Central memory CD8-positive, alpha-beta T cell (primary cell): ENCODE measurements at regions not wholly inside any gene's neighbourhood (a gene's known extent, or its start where the extent isn't known, plus 50 kb on each side); places are given as distances from the start of the nearest gene placed in this dataset.

ENCODE experiments used
- ATAC-seq: fragments of 150-1000 bp; cut with Tn5 transposase; replicated peaks from 2 replicates; pipeline ENCODE4 v1.10.0; 2022; ENCODE audit warnings: mild to moderate bottlenecking, moderate FRiP score, moderate number of reproducible peaks; ENCODE audit not compliant: poor library complexity, severe bottlenecking; ENCODE audit errors: extremely low read depth
- DNase-seq, 2 donors: peaks; one replicate each; pipeline ENCODE4 v3.0.0; 2021; ENCODE audit warnings: low spot score in 2 of 2
- H3K27ac Mint-ChIP-seq: one replicate; pipeline ENCODE4 v1.8.0; 2022; ENCODE audit warnings: low read depth, mild to moderate bottlenecking, moderate library complexity, mixed read lengths
- H3K27me3 Mint-ChIP-seq: one replicate; pipeline ENCODE4 v1.8.0; 2022; ENCODE audit warnings: mixed read lengths
- H3K36me3 Mint-ChIP-seq: one replicate; pipeline ENCODE4 v1.8.0; 2022; ENCODE audit warnings: mild to moderate bottlenecking, moderate library complexity, mixed read lengths; ENCODE audit not compliant: insufficient read depth
- H3K4me1 Mint-ChIP-seq: one replicate; pipeline ENCODE4 v1.8.0; 2022; ENCODE audit warnings: mixed read lengths
- H3K4me3 Mint-ChIP-seq: one replicate; pipeline ENCODE4 v1.8.0; 2022; ENCODE audit warnings: mild to moderate bottlenecking, moderate library complexity, mixed read lengths
- H3K9me3 Mint-ChIP-seq: one replicate; pipeline ENCODE4 v1.8.0; 2022; ENCODE audit warnings: mixed read lengths

DNA sequence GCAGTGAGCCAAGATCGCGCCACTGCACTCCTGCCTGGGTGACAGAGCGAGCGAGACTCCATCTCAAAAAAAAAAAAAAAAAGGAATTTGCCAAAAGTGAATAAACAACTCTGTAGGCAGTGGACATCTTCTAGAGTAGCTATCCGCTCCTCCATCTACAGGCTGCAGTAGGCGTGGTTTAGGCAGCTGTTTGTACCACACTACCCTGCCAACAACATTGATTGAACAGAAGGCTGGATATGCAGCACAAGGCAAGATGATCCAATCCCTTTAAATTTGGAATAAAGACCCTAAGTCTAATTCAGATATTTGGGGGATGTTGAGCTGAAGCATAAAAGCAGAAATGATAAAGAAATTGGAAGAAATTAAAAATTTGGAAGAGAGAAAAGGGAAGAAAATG lies 141.6 kb downstream of the TES start:
- no peaks in the 10 kb centered on the region for H3K36me3 Mint-ChIP-seq
- no peaks in the 10 kb centered on the region for H3K4me1 Mint-ChIP-seq
- no peak for DNase-seq
- H3K9me3 Mint-ChIP-seq = no peaks in the 10 kb centered on the region
- ATAC-seq = no peak
- no peak overlapping the region for H3K4me3 Mint-ChIP-seq
- H3K27ac Mint-ChIP-seq = no peak overlapping the region
- peaks cover 17% of the 10 kb centered on the region for H3K27me3 Mint-ChIP-seq

DNA sequence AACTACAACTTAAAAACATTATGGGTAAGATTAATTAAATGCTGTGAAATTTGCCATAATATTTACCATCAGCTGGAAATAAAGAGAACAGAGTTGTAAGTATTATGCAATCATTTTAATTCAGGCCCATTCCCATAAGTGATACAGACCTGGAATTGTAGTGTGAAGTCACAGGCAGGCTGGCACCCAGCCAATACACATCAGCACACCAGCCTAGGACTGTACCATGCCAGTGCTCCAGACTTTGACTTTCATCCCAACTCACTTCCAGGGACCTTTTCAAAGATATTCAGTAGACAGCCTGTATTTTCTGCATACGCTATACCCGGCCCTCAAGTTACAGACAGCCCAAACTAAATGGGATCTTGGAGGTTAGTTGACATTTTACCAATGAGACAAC lies 143.3 kb downstream of the TES start:
- DNase-seq (no peak), ATAC-seq (no peak)

DNA sequence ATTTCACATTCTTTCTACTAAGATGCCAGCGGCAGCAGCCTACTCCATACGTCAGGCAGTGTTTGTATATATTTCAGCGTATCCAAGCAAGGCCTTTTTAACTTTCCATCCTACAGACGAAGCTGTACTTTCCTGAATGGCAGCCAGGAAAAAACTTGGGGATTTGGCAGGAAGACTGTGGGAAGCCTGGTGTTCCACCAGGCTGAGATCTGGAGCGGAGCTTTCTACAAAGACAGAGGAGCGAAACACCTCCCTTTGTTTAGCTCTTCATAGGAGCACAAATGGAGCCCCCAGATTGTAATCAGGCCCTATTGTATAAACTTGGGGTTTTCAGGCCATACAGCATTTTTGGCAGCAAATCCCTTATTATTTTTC lies 143.8 kb downstream of the TES start:
- Mint-ChIP-seq H3K9me3 (no peaks in the 10 kb centered on the region), H3K4me1 (no peaks in the 10 kb centered on the region), H3K36me3 (no peaks in the 10 kb centered on the region), H3K4me3 (no peak overlapping the region), H3K27ac (no peak overlapping the region), H3K27me3 (peaks cover 24% of the 10 kb centered on the region)
- DNase-seq (no peak), ATAC-seq (no peak)

More for the DNA sequence above, 143.3 kb downstream of the TES start:
- no peaks in the 10 kb centered on the region for H3K36me3 Mint-ChIP-seq
- no peaks in the 10 kb centered on the region for H3K9me3 Mint-ChIP-seq
- H3K4me3 Mint-ChIP-seq = no peak overlapping the region
- no peaks in the 10 kb centered on the region for H3K4me1 Mint-ChIP-seq
- H3K27me3 Mint-ChIP-seq = peaks cover 24% of the 10 kb centered on the region
- H3K27ac Mint-ChIP-seq = no peak overlapping the region

DNA sequence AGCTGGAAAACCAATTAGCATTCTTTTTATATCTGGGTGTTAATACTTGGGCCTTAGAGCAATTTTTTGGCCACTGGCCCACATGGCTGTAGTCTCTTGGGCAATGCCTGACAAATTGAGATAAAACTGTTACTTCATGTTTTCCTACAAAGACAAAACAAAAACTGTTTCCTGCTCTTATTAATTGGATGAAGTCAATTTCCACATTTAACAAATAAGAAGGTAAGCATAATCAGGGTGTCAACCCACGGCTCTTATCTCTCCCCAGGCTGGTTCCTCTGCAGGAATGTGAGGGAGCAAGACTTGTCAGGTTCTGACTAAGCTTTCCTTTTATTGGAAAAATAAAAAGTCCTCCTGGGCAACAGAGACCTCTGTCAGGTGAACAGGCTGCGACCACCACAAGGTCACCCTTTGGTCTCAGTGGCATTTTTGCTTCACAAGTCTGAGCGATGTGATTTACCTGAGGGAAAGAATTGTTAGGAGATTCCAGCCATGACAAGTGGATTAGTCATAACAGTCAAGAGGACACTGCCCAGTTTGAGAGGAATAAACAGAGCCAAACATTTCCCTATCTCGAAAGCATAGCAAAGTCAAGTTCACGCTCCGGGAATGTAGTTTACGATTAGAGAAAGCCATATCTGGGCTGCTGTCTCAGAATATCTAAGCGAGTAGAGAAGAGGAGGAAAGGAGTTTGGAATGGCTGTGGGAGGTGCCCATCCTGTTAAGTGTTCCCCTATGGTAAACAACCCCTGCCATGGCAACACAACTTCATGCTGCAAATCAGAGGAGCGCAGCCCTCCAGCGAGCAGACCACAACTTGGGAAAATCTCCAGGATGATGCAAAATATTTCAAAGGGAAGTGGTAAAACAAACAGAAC lies 144.4 kb downstream of the TES start:
- Mint-ChIP-seq H3K4me3 (no peak overlapping the region), H3K4me1 (no peaks in the 10 kb centered on the region), H3K27ac (no peak overlapping the region), H3K27me3 (peaks cover 24% of the 10 kb centered on the region), H3K9me3 (no peaks in the 10 kb centered on the region), H3K36me3 (no peaks in the 10 kb centered on the region)
- no peak for ATAC-seq
- DNase-seq = no peak

DNA sequence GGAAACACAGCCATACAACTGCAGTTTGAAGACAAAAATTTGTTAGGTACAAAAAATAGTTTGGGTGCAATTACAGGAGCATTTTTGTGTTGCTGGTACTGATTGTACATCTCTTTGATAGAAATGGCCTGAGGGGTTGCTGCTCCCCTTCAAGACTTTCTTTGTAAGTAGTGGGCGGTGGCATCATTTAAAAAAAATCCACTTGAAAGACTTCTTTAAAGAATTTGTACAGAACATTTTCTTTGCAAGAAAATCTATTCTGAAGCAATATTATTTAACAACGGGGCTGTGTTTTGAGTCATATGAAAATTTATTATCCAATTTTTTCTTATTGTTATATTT lies 144.1 kb upstream of the CAV2 start:
- no peaks in the 10 kb centered on the region for H3K9me3 Mint-ChIP-seq
- H3K4me3 Mint-ChIP-seq = no peak overlapping the region
- H3K36me3 Mint-ChIP-seq = no peaks in the 10 kb centered on the region
- peaks cover 24% of the 10 kb centered on the region for H3K27me3 Mint-ChIP-seq
- ATAC-seq (no peak), DNase-seq (no peak)
- no peaks in the 10 kb centered on the region for H3K4me1 Mint-ChIP-seq
- no peak overlapping the region for H3K27ac Mint-ChIP-seq

DNA sequence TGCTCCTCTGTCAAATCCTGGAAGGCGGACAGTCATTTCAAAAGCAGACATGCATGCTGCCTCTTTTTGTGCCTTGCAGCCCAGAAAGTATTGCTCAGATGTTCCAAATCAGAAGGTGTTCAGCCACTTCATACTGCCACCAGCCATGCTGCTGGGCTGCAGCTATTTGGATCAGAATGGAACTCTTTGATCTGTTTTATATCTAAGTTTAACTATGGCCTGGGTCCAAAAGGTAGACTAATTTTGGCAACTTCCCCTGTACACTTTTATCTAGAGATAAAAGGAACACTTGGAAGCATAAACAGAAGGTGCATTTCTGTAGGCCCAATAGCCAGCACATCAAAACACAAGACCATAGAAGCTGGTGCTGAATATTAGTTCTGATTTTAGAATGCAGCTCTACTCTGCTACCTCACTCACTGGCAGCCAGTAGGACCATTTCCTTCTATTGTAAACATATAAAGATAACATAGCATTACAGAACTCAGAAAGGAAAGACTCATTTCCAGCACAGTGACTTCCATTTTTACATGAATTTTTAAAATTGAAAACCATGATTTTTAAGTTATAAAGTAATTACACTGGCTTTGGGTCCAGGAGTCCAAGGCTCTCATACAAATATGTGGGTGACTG lies 143.1 kb upstream of the CAV2 start:
- Mint-ChIP-seq H3K27me3 (peaks cover 30% of the 10 kb centered on the region), H3K27ac (no peak overlapping the region), H3K4me1 (no peaks in the 10 kb centered on the region), H3K36me3 (no peaks in the 10 kb centered on the region), H3K4me3 (no peak overlapping the region), H3K9me3 (no peaks in the 10 kb centered on the region)
- ATAC-seq = no peak
- DNase-seq = no peak

DNA sequence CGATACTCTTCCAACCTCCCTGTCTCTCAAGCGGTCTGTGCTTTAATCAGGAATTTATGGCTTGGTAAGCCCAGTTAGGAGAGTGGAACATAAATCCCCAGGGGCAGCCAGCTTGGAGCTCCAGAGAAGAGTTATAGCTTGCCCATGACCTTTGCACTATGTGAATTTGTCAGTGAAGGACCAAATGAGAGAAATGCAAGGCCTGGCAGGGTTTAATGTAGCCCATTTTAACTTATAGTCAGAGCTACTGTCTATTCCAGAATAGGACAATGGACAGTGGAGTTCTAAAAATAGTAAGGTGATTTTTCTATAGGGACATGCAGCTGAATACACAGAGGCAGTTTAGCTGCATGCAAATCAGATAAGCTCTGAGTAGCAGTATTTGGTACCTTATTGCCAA lies 142.6 kb upstream of the CAV2 start:
- DNase-seq = no peak
- H3K27ac Mint-ChIP-seq = no peak overlapping the region
- no peak for ATAC-seq
- no peaks in the 10 kb centered on the region for H3K4me1 Mint-ChIP-seq
- peaks cover 35% of the 10 kb centered on the region for H3K27me3 Mint-ChIP-seq
- H3K4me3 Mint-ChIP-seq = no peak overlapping the region
- no peaks in the 10 kb centered on the region for H3K9me3 Mint-ChIP-seq
- H3K36me3 Mint-ChIP-seq = no peaks in the 10 kb centered on the region

DNA sequence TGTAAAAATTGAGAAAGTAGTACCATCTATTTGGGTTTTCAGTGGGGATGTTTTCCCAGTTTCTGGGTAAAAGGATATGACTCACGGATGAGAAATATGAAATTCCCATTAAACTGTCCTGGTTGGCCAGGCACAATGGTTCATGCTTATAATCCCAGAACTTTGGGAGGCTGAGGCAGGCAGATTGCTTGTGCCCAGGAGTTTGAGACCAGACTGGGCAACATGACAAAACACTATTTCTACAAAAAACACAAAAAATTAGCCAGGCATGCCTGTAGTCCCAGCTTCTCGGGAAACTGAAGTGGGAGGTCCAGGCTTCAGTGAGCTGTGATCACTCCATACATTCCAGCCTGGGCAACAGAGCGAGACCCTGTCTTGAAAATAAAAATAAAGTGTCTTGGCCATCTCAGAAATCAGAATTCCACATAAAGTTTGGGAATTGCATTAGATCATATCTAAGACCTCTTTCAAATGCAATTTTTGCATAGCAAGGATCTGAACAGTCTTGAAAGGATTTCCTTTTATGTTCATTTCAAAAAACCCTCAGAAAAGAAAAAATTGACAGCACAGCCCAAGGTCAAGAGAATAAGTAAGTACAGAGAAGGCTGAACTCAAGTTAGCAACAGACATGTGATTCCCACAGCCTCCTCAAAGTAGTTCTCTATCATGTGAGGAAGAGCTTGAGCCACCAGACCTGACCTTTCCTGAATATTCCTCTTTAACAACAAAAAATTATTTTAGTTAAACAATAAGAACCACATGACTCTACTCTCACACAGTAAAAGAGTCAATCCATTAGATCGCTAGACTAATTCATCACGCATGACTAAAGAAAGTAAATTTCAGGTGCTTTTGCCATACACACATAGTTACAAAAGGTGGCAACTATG lies 141.5 kb upstream of the CAV2 start:
- Mint-ChIP-seq H3K9me3 (no peaks in the 10 kb centered on the region), H3K27ac (no peak overlapping the region), H3K27me3 (peaks cover 40% of the 10 kb centered on the region), H3K4me3 (no peak overlapping the region), H3K4me1 (no peaks in the 10 kb centered on the region), H3K36me3 (no peaks in the 10 kb centered on the region)
- ATAC-seq = no peak
- no peak for DNase-seq

DNA sequence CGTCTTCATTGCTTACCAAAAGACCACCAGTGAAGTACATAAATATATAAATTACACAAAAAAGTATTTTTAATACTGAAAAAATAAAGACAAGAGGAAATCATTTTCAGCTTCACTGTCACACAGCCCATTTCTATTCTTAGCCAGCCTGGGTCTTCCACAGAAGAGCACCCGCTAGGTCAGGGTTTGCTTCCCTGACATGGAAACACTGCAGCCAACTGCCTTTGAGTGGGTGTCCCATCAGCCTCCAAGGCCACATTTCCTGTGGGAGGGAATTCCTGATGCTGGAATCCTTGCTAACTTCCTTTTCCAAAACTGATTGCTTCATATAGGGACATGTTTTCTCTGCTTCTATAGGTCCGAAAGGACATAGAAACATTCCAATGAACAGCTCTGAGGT lies 137.8 kb upstream of the CAV2 start:
- Mint-ChIP-seq H3K36me3 (no peaks in the 10 kb centered on the region), H3K27ac (no peak overlapping the region), H3K9me3 (no peaks in the 10 kb centered on the region), H3K4me3 (no peak overlapping the region), H3K27me3 (peaks cover 44% of the 10 kb centered on the region), H3K4me1 (no peaks in the 10 kb centered on the region)
- no peak for ATAC-seq
- DNase-seq = no peak

DNA sequence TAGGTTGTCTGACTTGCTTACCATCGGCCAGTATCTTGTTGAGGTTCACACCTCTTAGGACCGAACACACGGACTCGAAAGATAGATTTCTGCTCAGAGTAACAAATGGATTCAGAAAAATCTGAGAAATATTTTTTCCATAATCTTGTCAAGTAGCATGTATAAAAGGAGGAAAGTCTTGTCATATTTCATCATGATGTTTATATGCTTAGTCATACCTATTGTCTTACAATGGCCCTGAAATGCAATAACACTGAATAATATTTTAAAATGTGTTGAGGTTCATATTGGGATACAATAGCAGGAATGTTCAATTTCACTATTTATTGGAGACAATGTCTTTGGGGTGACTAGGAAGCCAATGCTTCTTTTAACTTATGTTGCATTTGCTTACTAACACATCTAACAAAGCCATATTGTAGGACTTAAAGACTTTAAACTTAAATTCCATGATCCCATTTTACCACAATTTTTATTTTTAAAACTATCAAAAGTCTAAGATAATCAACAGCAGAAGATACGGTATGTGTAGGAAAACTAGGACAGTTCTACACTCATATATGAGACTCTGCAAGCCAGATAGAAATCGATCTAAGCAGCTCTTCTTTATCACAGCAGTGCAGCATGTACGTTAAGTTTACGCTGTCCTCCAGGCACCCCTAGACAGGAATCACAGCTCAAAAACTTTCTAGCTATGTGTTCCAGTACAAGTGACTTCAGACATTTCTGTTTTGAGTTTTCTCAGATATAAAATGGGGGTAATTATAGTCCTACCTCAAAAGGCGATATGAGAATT lies 135.7 kb upstream of the CAV2 start:
- ATAC-seq (no peak), DNase-seq (no peak)
- Mint-ChIP-seq H3K36me3 (no peaks in the 10 kb centered on the region), H3K4me1 (no peaks in the 10 kb centered on the region), H3K4me3 (no peak overlapping the region), H3K9me3 (no peaks in the 10 kb centered on the region), H3K27ac (no peak overlapping the region), H3K27me3 (peaks cover 49% of the 10 kb centered on the region)

DNA sequence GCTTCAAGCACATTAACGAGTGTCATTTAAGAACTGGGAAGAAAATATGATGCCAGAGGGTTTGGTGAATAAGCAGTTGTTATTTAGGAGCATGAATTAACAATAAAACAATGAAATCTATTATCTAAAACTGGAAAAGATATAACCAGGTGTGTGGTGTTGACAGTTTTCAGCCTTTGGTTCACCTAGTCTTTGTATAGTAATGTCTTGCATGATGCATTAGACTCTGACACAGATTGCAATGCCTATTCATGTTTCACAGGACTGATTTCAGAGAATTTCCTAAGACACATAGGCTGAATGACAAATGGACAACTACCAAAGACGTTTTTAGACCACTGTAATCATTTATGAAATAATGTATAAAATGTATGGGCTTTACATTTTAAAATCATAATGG lies 135.1 kb upstream of the CAV2 start:
- H3K4me1 Mint-ChIP-seq = no peaks in the 10 kb centered on the region
- ATAC-seq (no peak), DNase-seq (no peak)
- peaks cover 50% of the 10 kb centered on the region for H3K27me3 Mint-ChIP-seq
- no peaks in the 10 kb centered on the region for H3K36me3 Mint-ChIP-seq
- H3K4me3 Mint-ChIP-seq = no peak overlapping the region
- no peaks in the 10 kb centered on the region for H3K9me3 Mint-ChIP-seq
- no peak overlapping the region for H3K27ac Mint-ChIP-seq

DNA sequence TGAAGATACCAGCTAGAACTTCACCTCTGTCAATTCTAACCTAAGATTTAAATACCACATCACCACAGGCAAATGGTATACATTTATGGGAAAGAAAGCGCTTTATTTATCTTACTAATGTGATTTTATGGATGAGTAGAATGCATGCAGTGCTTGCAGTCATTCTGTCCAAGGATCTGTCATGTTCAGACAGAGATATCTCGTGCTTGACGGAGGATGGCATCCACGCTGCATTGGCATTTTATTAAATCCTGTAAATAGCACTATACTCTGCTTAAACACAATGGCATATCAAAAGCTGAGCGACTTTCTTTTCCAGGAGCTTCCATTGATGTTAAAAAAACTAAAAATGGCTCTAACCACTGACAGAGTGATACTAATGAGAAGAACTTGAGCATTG lies 133.7 kb upstream of the CAV2 start:
- ATAC-seq (no peak), DNase-seq (no peak)
- H3K4me1 Mint-ChIP-seq = no peaks in the 10 kb centered on the region
- H3K36me3 Mint-ChIP-seq = no peaks in the 10 kb centered on the region
- H3K9me3 Mint-ChIP-seq = no peaks in the 10 kb centered on the region
- H3K27ac Mint-ChIP-seq = no peak overlapping the region
- H3K4me3 Mint-ChIP-seq = no peak overlapping the region
- peaks cover 63% of the 10 kb centered on the region for H3K27me3 Mint-ChIP-seq
